Activated naive CD4-positive, alpha-beta T cell treated with anti-CD3 and anti-CD28 coated beads for 36 hours (primary cell): ENCODE measurements at regions not wholly inside any gene's neighbourhood (a gene's known extent, or its start where the extent isn't known, plus 50 kb on each side); places are given as distances from the start of the nearest gene placed in this dataset.

Source experiments
- CTCF ChIA-PET: fragments of 350-600 bp; sonication (Branson Sonifier 250); formaldehyde crosslinking; loops from one replicate; lab custom pipeline; 2021; ENCODE audit warnings: antibody characterized with exemption; lab: Charles Lee
- DNase-seq: peaks from one replicate; pipeline ENCODE4 v3.0.0-alpha.2; 2020
- H3K27ac Mint-ChIP-seq: one replicate; pipeline ENCODE4 v1.8.0; 2021; ENCODE audit warnings: mild to moderate bottlenecking, mixed read lengths
- H3K27me3 Mint-ChIP-seq: one replicate; pipeline ENCODE4 v1.8.0; 2021; ENCODE audit warnings: low read depth, mixed read lengths
- H3K36me3 Mint-ChIP-seq: one replicate; pipeline ENCODE4 v1.8.0; 2021; ENCODE audit warnings: low read depth, mixed read lengths
- H3K4me1 Mint-ChIP-seq: one replicate; pipeline ENCODE4 v1.8.0; 2021; ENCODE audit warnings: low read depth, mixed read lengths
- H3K4me3 Mint-ChIP-seq: one replicate; pipeline ENCODE4 v1.8.0; 2021; ENCODE audit warnings: mild to moderate bottlenecking, moderate library complexity, mixed read lengths
- H3K9me3 Mint-ChIP-seq: one replicate; pipeline ENCODE4 v1.8.0; 2021; ENCODE audit warnings: mixed read lengths
- intact Hi-C: fragments of 100-400 bp; cut with micrococcal nuclease; formaldehyde crosslinking; loops from one replicate; pipeline ENCODE4 v1.15.1; 2023

DNA sequence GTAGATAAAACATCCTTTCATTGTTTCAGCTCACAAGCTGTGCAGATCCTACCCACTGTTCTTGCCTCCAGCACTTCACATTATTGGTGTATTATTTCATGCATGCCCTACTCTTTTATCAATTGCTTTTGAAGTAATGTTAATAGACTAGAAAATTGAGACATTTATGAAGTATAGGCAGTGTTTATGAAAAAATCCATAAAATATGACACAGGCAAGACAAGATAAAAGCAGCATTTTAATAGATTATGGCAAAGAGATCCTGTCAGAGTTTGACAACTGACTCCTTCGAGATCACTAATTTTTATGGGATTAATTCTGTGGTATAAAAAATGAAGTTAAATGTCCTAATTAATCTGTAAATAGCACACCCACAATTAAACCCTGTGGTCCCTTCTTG is 217.2 kb upstream of the NANOGP8 start:
- no peak for DNase-seq
- H3K36me3 Mint-ChIP-seq, result no peaks in the 10 kb centered on the region
- intact Hi-C loops, result no loop called here
- H3K4me1 Mint-ChIP-seq, result no peaks in the 10 kb centered on the region
- no peak overlapping the region for H3K4me3 Mint-ChIP-seq
- H3K27me3 Mint-ChIP-seq, result no peaks in the 10 kb centered on the region
- H3K9me3 Mint-ChIP-seq, result no peaks in the 10 kb centered on the region
- CTCF ChIA-PET, result no interaction called here
- no peak overlapping the region for H3K27ac Mint-ChIP-seq

DNA sequence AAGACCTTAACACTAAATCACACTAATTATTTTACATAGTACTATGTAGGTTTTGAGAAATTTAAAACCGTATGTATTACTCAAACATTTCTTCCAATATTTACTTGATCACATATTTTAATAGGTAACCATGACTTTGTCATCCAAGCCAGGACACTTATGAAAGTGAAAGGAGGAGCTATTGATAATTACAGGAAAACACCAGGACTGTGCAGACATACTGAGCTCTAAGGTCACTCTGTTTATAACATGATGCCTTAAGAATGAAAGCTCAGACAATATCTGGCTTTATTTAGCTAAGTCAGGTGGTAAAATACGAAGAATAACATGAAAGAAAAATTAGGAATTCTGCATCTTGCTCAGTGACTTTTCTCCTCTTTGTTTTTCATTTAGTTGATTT is 216.0 kb upstream of the NANOGP8 start:
- no peak overlapping the region for H3K4me3 Mint-ChIP-seq
- no peaks in the 10 kb centered on the region for H3K9me3 Mint-ChIP-seq
- H3K4me1 Mint-ChIP-seq, result no peaks in the 10 kb centered on the region

GRCh38 chr15:35299059-35299735 is 214.1 kb upstream of the NANOGP8 start:
- intact Hi-C loops, result no loop called here
- Mint-ChIP-seq H3K27ac (no peak overlapping the region), H3K4me3 (no peak overlapping the region), H3K27me3 (no peaks in the 10 kb centered on the region), H3K4me1 (no peaks in the 10 kb centered on the region), H3K36me3 (no peaks in the 10 kb centered on the region), H3K9me3 (no peaks in the 10 kb centered on the region)
- DNase-seq, result no peak
- CTCF ChIA-PET, result interaction anchor here (1.6 kb wide), 1 partner anchor 10 kb away, joined by 6 read pairs; no protein-coding TSS in a partner anchor

More for the DNA sequence above, 216.0 kb upstream of the NANOGP8 start:
- Mint-ChIP-seq H3K36me3 (no peaks in the 10 kb centered on the region), H3K27me3 (no peaks in the 10 kb centered on the region), H3K27ac (no peak overlapping the region)
- DNase-seq, result no peak
- intact Hi-C loops, result no loop called here
- CTCF ChIA-PET, result no interaction called here

DNA sequence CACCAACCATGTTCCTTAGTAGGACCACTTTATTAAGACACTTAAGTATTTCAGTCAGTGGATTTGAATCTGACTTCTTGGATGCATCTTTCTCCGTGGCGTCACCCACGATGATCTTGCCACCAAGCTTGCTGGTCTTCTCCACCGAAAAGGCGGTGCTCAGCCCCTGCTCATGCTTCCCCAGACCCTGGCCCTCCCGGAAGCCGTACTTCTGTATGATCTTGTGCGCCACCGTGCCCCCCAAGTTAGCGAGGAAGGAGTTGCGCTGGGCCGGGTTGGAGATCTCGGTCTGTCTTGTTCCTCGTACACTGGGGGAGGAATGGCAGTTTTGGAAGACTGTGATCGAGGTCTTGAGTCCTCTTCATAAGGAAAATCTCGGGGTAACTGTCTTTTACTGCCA is 213.4 kb upstream of the NANOGP8 start:
- Mint-ChIP-seq H3K27me3 (no peaks in the 10 kb centered on the region), H3K4me1 (no peaks in the 10 kb centered on the region), H3K36me3 (no peaks in the 10 kb centered on the region), H3K9me3 (no peaks in the 10 kb centered on the region), H3K27ac (no peak overlapping the region), H3K4me3 (no peak overlapping the region)
- no peak for DNase-seq
- intact Hi-C loops, result no loop called here
- CTCF ChIA-PET, result no interaction called here

DNA sequence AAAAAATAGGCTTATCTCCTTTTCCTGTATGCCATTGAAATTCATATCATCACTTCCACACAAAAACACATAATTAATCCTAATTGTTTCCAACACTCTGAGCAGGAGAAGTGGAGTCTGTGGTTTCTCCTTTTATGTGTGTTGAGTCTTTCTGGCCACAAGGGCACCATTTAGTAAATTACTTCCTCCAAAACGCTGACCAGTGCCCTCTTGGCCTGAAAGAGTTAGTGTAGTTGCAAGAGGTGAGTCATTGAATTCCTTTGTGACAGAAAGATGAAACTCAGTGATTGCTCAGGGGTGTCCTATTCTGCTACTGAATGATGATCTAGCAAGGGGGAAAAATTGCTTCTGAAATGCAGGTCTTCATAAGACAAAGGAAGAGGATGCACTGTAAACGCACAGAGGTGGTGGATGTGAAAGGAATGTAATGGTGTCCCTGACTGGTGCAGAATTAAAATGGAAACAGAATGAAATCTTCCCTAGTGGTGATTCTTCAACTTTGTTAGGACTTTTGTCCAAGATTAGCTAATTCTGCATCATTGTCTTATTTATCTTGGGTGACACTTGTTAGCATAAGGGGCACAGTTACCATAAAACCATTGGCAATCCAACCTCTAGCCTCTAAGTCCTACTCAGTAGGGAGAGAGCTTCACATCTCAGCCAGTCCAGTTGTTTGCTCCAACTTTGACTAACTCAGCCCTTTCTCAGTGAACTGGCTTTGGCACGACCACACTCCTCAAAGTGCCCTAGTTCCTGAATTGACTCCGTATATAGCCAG is 208.4 kb upstream of the NANOGP8 start:
- CTCF ChIA-PET, result no interaction called here
- H3K27ac Mint-ChIP-seq, result no peak overlapping the region
- DNase-seq, result no peak
- H3K27me3 Mint-ChIP-seq, result no peaks in the 10 kb centered on the region
- no peaks in the 10 kb centered on the region for H3K4me1 Mint-ChIP-seq
- no peaks in the 10 kb centered on the region for H3K36me3 Mint-ChIP-seq
- no peaks in the 10 kb centered on the region for H3K9me3 Mint-ChIP-seq
- no peak overlapping the region for H3K4me3 Mint-ChIP-seq
- intact Hi-C loops, result no loop called here

DNA sequence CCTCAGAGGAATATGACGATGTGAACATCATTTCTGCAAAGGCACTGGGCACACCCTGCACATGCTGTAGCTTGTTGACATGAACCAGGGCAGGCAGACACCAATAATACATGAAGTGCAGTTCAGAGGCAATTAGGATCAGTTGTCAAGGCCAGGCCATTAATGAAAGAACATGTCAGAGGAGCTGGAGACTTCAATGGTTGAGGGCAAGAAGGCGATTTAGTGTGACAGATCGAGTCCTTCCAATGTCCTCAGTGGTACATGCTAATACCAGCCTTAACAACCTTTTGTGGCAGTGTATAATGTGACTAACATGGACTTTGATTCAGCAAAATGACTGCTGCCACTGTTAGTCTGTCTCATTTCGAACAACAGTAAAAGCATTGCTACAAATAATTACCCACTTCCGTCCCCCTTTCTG is 205.2 kb upstream of the NANOGP8 start:
- no peaks in the 10 kb centered on the region for H3K4me1 Mint-ChIP-seq
- no peaks in the 10 kb centered on the region for H3K27me3 Mint-ChIP-seq
- H3K4me3 Mint-ChIP-seq, result no peak overlapping the region
- intact Hi-C loops, result no loop called here
- peaks cover under 1% of the 10 kb centered on the region for H3K9me3 Mint-ChIP-seq
- peaks cover under 1% of the 10 kb centered on the region for H3K36me3 Mint-ChIP-seq
- CTCF ChIA-PET, result interaction anchor here (1.0 to 2.0 kb wide), 4 partner anchors 9 to 154 kb away, joined by 3 to 6 read pairs (median 6); no protein-coding TSS in a partner anchor
- no peak for DNase-seq
- H3K27ac Mint-ChIP-seq, result no peak overlapping the region

- no peaks in the 10 kb centered on the region for H3K27me3 Mint-ChIP-seq
- CTCF ChIA-PET, result interaction anchor here (0.7 to 2.0 kb wide), 7 partner anchors 9 to 210 kb away, joined by 3 to 21 read pairs (median 4); no protein-coding TSS in a partner anchor
- DNase-seq, result no peak
These were observed 204.0 kb upstream of the NANOGP8 start for GRCh38 chr15:35289024-35289617.

DNA sequence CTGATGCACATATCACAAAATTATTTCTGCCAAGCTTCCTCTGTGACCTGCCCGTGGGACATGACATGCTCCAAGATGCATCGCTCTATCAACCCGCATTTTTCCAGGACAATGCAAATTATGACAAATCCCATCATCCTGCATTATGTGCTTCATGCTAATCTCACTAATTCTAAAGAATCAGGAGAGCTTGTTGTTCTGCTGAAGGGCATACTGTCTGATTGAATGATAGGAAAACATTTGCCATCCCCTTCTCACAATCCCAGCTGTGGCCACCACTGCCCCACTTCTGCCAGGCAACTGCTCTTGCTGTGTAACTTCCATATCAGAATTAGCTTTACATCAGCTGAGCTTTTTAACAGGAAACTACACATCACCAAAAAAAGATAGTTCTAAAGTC is 203.5 kb upstream of the NANOGP8 start:
- Mint-ChIP-seq H3K9me3 (peaks cover 2% of the 10 kb centered on the region), H3K27me3 (no peaks in the 10 kb centered on the region), H3K36me3 (peaks cover 1% of the 10 kb centered on the region), H3K4me3 (no peak overlapping the region), H3K4me1 (no peaks in the 10 kb centered on the region), H3K27ac (no peak overlapping the region)
- DNase-seq, result no peak
- CTCF ChIA-PET, result interaction anchor here (0.7 to 2.0 kb wide), 6 partner anchors 9 to 209 kb away, joined by 3 to 21 read pairs (median 5); no protein-coding TSS in a partner anchor
- intact Hi-C loops, result no loop called here

More at GRCh38 chr15:35289024-35289617, 204.0 kb upstream of the NANOGP8 start:
- Mint-ChIP-seq H3K4me1 (no peaks in the 10 kb centered on the region), H3K27ac (no peak overlapping the region), H3K9me3 (peaks cover 2% of the 10 kb centered on the region), H3K4me3 (no peak overlapping the region), H3K36me3 (peaks cover 1% of the 10 kb centered on the region)
- intact Hi-C loops, result loop anchor here (1.0 kb wide), 1 partner anchor 155 kb away; no protein-coding TSS in a partner anchor

- peaks cover 2% of the 10 kb centered on the region for H3K9me3 Mint-ChIP-seq
- intact Hi-C loops, result no loop called here
- no peak for DNase-seq
- no peak overlapping the region for H3K27ac Mint-ChIP-seq
- H3K4me3 Mint-ChIP-seq, result no peak overlapping the region
- CTCF ChIA-PET, result no interaction called here
- peaks cover 1% of the 10 kb centered on the region for H3K36me3 Mint-ChIP-seq
- H3K27me3 Mint-ChIP-seq, result no peaks in the 10 kb centered on the region
- no peaks in the 10 kb centered on the region for H3K4me1 Mint-ChIP-seq
These were observed 201.6 kb upstream of the NANOGP8 start for GRCh38 chr15:35286721-35287120.

DNA sequence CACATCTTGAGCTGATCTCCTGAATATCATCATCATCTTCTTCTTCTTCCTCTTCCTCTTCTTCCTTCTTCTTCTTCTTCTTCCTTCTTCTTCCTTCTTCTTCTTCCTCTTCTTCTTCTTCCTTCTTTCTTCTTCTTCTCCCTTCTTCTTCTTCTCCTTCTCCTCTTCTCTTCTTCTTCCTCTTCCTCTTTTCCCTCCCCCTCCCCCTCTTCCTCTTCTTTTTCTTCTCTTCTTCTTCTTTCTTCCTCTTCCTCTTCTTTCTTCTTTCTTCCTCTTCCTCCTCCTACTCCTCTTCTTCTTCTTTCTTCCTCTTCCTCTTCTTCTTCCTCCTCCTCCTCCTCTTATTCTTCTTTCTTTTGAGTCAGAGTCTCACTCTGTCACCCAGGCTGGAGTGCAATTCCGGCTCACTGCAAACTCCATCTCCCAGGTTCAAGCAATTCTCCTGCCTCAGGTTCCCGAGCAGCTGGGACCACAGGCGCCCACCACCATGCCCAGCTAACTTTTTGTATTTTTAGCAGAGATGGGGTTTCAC is 197.9 kb upstream of the NANOGP8 start:
- H3K4me1 Mint-ChIP-seq, result no peaks in the 10 kb centered on the region
- intact Hi-C loops, result no loop called here
- no peaks in the 10 kb centered on the region for H3K27me3 Mint-ChIP-seq
- H3K27ac Mint-ChIP-seq, result no peak overlapping the region
- no peak overlapping the region for H3K4me3 Mint-ChIP-seq
- CTCF ChIA-PET, result no interaction called here
- peaks cover 5% of the 10 kb centered on the region for H3K36me3 Mint-ChIP-seq
- peaks cover 10% of the 10 kb centered on the region for H3K9me3 Mint-ChIP-seq
- DNase-seq, result no peak

DNA sequence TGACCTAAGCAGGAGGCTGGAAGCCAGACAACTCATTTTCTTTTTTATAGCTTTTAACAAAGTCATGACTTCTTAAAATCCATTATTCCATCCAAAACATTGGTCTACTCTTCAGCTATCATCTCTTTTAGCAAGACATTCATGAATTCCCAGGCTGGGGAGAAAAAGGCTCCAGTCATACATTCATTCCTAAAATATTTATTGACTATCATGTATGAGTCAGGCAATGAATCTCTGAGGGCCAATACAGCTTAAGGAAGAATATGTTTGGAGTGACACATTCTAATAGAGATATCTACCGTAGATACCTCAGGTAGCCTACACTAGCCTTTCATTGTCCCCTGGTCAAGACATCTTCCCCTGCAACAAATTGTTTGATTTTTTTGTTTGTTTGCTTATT is 196.4 kb upstream of the NANOGP8 start:
- no peaks in the 10 kb centered on the region for H3K27me3 Mint-ChIP-seq
- no peak overlapping the region for H3K27ac Mint-ChIP-seq
- intact Hi-C loops, result no loop called here
- H3K9me3 Mint-ChIP-seq, result peaks cover 25% of the 10 kb centered on the region
- no peak for DNase-seq
- H3K4me1 Mint-ChIP-seq, result no peaks in the 10 kb centered on the region
- peaks cover 8% of the 10 kb centered on the region for H3K36me3 Mint-ChIP-seq
- CTCF ChIA-PET, result no interaction called here
- no peak overlapping the region for H3K4me3 Mint-ChIP-seq

DNA sequence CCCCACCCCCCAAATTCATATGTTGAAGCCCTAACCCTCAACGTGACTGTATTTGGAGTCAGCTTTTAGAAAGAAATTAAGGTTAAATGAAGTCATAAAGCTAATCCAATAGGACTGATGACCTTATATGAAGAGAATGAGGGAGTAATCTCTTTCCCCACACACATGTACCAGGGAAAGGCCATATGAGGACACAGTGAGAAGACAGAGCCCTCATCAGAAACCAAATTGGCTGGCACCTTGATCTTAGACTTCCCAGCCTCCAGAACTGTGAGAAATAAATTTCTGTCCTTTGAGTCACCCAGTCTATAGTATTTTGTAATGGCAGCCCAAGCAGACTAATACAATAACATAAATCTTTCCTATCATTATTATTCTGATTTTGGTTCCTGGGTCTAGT is 194.7 kb upstream of the NANOGP8 start:
- CTCF ChIA-PET, result interaction anchor here (1.8 kb wide), 1 partner anchor 9 kb away, joined by 4 read pairs; no protein-coding TSS in a partner anchor

More for the DNA sequence above, 194.7 kb upstream of the NANOGP8 start:
- Mint-ChIP-seq H3K4me1 (no peaks in the 10 kb centered on the region), H3K36me3 (peaks cover 7% of the 10 kb centered on the region), H3K27ac (no peak overlapping the region), H3K27me3 (no peaks in the 10 kb centered on the region), H3K9me3 (peaks cover 35% of the 10 kb centered on the region), H3K4me3 (no peak overlapping the region)
- DNase-seq, result no peak
- intact Hi-C loops, result no loop called here
